ENCODE measurements at regions not wholly inside any gene's neighbourhood (a gene's known extent, or its start where the extent isn't known, plus 50 kb on each side); places are given as distances from the start of the nearest gene placed in this dataset.

DNA sequence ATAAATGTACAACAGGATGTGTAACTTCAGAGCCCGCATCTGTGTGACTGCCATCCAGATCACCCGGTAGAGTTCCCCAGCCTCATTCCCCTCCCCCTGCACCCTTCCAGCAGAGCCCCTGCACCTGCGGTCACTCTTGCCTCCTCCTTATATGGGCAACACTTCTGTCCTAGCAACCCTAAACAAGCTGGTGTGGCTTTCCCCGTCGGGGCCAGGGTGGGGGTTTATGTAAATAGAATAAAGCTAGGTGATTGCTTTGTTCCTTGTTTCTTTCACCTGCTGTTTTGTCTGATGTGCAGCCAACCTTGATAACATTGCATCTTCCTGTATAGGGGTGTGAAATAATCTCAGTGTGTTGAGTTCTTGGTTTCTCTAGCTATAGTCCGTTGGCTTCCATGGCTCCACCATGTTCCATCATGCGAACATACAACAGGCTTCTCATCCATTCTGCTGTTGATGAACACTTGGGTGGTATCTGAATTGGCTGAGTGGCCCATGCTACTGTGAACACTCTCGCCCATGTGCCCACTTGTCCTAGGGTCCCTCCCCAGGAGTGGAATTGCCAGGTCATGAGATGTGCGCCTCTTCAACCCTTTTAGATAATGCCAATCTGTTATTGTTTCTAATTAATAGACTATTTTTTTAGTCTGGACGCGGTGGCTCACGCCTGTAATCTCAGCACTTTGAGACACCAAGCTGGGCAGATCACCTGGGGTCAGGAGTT, 102.2 kb downstream of the KIF26A start (continued):
- TF ChIP-seq, protein P1, sequence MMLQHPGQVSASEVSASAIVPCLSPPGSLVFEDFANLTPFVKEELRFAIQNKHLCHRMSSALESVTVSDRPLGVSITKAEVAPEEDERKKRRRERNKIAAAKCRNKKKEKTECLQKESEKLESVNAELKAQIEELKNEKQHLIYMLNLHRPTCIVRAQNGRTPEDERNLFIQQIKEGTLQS (IDR thresholded peaks at IDR 0.05), result no peak
- TF ChIP-seq, protein P2, sequence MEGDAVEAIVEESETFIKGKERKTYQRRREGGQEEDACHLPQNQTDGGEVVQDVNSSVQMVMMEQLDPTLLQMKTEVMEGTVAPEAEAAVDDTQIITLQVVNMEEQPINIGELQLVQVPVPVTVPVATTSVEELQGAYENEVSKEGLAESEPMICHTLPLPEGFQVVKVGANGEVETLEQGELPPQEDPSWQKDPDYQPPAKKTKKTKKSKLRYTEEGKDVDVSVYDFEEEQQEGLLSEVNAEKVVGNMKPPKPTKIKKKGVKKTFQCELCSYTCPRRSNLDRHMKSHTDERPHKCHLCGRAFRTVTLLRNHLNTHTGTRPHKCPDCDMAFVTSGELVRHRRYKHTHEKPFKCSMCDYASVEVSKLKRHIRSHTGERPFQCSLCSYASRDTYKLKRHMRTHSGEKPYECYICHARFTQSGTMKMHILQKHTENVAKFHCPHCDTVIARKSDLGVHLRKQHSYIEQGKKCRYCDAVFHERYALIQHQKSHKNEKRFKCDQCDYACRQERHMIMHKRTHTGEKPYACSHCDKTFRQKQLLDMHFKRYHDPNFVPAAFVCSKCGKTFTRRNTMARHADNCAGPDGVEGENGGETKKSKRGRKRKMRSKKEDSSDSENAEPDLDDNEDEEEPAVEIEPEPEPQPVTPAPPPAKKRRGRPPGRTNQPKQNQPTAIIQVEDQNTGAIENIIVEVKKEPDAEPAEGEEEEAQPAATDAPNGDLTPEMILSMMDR (IDR thresholded peaks at IDR 0.05 in 2 of 3, conservative IDR thresholded peaks at IDR 0.05 in 1 of 3; ENCODE audit: borderline replicate concordance in 1 of 3, insufficient read depth in 1 of 3, low read depth in 2 of 3, low read length in 2 of 3), result no peak
- TF ChIP-seq ELF1 (IDR thresholded peaks at IDR 0.05; ENCODE audit: borderline replicate concordance, low read depth) (no peak), SIN3A (IDR thresholded peaks at IDR 0.05; ENCODE audit: low read depth) (no peak)

DNA sequence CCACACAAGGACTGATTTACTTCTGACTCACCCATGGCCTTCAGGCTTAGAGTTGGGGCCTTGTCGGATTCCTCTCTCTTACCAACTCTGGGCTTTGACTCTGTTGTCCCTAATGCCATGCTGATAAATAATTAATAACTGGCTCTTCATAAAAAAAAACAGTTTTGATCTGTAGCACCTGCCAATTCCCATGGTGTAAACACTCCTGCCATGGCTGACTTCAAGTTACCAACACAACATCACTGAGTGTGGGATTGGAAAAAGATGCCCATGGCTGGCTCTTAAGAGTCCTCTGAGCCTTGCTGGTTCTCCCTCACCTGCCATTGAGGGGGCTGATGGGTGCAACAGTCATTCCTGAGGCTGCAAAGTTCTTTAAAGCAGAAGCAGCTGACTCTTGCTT, 104.8 kb downstream of the KIF26A start:
- no peak for DNase-seq (ENCODE audit: low read depth, low spot score)
- ChIA-PET CTCF (no interaction called here), POLR2A (no interaction called here), RAD21 (ENCODE audit: low non-redundant PET in 1 of 2, low total read pairs in 2 of 2, uncharacterized antibody in 2 of 2, unreplicated experiment in 2 of 2) (no interaction called here)
- intact Hi-C loops (cut with micrococcal nuclease), result no loop called here
- Histone ChIP-seq H3K4me3 (replicated peaks in 1 of 2; ENCODE audit: low read depth in 1 of 2, low read length in 2 of 2) (no peak overlapping the region), H3K9ac (ENCODE audit: low read length) (no peak overlapping the region), H3K27me3 (ENCODE audit: insufficient read depth, low read length) (no peaks in the 10 kb centered on the region), H3K4me1 (ENCODE audit: control insufficient read depth in 1 of 2, insufficient read depth in 2 of 2, low read length in 2 of 2) (no peaks in the 10 kb centered on the region), H2AFZ (ENCODE audit: low read depth, low read length, poor library complexity, severe bottlenecking) (no peak overlapping the region), H3K4me2 (ENCODE audit: low read length) (no peak overlapping the region), H3K27ac (ENCODE audit: low read depth, low read length) (no peak overlapping the region), H3K9me3 (ENCODE audit: control insufficient read depth in 1 of 2, insufficient read depth in 1 of 2, low read depth in 1 of 2, low read length in 2 of 2) (no peaks in the 10 kb centered on the region; a peak in 1 of 4 replicates), H3K9me2 (ENCODE audit: insufficient read depth) (no peaks in the 10 kb centered on the region), H3K79me2 (ENCODE audit: insufficient read depth, low read length) (no peaks in the 10 kb centered on the region), H3K36me3 (ENCODE audit: control insufficient read depth in 1 of 2, insufficient read depth in 2 of 2, low read length in 2 of 2) (no peaks in the 10 kb centered on the region), H4K20me1 (ENCODE audit: insufficient read depth) (no peaks in the 10 kb centered on the region)
- BruUV-seq (replicated peaks), result no TSS peak
- TF ChIP-seq ELF1 (IDR thresholded peaks at IDR 0.05; ENCODE audit: borderline replicate concordance, low read depth) (no peak), SIN3A (IDR thresholded peaks at IDR 0.05; ENCODE audit: low read depth) (no peak), POLR2A (IDR thresholded peaks at IDR 0.05; ENCODE audit: borderline replicate concordance, extremely low read depth, insufficient read depth, insufficient read length) (no peak)
- no peak for ATAC-seq
